HG02973 (cell line): ENCODE measurements at regions not wholly inside any gene's neighbourhood (a gene's known extent, or its start where the extent isn't known, plus 50 kb on each side); places are given as distances from the start of the nearest gene placed in this dataset.
A peak's percentile ranks its signal among the peaks of the same experiment; 100 is the strongest.

Source experiments
- ATAC-seq: cut with Tn5 transposase; IDR thresholded peaks from one replicate; pipeline ENCODE4 v1.9.1; 2021; ENCODE audit warnings: moderate library complexity; ENCODE audit not compliant: unreplicated experiment

DNA sequence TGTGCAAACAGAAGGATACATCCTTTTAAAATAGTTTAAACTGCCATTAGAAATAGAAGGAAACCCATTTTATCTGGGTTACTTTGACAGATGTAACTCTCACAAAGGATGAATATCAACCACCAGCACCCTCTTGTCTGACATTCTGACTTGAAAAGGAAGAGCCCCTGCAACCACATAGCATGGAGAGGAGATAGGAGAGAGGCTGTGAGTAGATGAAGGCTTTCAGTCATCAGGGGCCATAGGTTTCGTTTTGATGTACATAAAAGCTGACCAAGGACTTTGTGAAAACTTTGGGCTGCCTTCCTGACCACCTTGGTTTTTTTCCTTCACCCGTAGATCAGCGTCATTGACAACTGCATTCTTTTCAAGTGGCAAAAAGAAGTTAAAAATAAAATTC, 211.6 kb upstream of the PRPS1L1 start:
- ATAC-seq = no peak

DNA sequence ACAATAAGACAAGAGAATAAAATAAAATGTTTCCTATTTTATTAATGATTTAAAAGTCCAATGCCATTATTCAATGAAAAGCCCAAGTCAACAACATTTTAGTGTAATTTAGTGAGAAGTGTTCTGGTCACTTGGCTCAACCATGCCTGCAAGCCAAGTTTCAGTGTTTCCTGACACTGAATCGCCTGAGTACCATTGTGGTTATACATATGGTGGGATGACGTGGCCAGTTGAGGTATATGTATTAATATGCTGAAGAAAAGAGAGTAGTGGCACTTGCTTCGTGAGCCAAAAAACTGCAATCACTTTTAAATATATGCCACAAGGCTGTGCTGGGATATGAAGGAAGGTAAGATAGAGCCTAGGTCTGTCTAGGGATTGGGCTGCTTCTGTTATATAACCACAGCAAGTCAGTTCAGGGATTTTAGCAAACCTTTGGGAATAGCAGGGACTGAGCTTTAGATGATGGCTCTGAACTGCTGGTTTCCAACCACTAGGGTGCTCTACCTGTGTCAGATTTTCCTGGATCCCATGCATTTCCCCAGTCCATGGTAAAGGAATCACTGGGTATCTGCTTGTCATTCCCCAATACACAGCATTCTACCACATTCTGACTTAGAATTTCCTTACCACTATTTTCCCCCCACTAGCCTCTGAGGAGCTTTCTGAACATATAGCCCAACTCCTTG, 214.0 kb upstream of the PRPS1L1 start:
- ATAC-seq = peak; percentile 74

DNA sequence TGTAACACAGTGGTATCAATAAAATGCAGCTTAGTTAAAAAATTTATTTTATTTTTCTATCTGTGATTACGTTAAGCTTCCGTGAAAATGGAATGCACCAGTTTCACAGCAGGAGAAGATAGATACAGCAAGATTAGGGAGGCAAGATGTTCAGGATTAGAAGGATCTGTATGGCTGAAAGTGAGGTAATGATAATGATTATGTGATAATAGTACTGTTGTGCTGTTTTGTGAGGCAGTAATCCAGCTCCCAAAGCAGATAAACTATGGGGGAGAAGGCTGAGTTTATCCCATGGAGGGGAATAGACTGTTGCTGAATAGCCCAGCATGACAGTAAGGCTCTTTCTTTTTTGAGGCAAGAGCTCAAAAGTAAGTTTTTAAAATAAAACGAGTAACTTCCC, 216.1 kb upstream of the PRPS1L1 start:
- ATAC-seq = no peak

DNA sequence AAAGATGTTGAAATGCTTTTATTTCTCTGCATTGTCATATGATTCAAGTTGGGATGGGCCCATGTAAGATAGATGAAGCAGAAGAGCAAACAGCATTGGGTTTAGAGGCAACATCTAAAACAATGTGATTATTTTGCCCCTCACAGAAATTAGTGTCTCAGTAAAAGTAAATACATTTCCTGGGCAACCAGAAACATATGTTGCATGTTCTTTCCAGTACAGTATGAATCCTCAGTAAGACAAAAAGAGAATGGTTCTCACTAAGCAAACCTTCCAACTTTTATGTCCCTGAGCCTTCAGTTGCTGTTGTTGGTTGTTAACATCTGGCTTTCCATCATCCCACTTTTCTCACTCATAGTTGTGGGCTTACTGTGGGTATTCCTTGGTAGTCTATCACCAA, 222.5 kb upstream of the PRPS1L1 start:
- ATAC-seq = no peak

DNA sequence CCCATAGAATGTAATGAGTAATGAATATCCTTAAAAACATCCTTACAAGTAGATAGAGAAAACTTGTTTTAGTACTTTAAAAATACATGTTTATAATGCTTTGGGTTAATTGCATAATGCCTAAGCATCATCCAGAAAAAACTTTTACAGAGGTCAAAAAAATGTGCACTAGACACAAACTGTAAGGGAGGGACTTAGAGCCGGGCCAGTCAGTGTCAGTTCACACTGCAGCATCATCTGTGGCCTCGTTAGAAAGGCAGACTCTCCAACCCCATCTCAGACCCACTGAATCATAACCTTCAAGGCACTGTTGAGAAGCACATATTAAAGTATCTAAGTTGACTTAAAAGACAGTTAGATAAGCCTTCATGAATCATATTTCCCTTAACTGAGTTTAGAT, 230.1 kb upstream of the PRPS1L1 start:
- ATAC-seq = no peak

DNA sequence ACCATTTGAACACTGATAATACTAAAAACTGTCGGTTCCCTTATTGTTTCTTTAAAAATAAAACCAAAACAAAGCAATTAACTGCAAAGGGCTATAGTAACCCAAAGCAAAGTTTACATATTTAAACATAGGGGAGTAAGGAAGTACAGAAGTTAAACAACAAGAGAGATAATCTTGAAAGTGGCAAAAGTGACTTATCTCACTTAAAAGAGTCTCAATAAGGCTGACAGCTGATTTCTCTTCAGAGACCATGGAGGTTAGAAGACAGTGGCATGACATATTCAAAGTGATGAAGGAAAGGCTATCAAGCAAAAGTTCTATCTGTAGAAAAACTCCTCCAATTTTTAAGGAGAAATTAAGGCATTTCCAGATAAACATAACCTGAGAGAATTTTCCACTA, 233.5 kb upstream of the HDAC9 start:
- no peak for ATAC-seq

DNA sequence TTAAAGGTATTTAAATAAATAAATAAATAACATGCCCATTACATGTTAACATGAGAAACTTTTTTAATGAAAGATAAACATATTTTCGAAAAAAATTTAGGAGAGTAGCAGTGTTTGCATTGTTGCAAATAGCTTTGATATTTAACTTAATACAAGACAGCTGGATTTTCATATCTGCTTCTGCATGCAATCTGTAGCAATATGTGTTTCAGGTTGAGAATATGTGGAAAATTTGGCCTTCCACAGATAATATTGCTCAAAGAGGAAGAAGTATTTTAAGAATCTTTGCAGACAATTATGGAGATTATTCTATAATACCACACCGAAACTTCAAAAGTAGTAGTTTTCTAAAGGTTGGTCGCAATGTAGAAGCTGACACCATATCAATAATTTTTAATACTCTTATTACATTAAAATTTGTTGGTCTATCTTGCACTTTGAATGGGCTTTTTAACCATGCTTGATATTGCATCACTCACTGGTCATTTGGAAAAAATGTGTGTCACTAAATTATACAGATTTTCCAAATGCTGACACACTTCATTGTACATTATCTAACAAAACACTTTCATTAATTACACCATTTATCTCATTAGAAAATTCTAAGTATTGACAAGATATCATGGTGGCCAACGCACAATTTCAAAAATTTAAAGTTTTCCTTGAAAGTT, 229.8 kb upstream of the HDAC9 start:
- no peak for ATAC-seq

DNA sequence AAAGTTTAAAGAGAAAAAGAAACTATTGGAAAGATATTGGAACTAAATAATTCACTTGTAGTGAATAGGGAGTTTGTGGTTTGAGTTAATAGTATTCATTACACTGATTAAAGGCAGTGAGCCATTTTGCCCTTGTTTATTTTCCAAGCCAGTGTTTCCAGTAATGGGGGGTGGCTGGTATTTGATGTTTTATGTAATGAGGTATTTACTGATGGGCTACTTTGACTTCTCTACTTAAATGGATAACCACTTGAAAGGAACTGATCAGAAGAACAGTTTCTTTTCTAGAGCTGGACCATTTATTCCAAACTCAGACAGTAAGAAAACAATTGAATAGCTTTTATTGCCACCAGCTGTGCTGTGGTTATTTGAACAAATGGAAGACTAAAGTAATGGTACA, 227.0 kb upstream of the HDAC9 start:
- ATAC-seq = no peak

DNA sequence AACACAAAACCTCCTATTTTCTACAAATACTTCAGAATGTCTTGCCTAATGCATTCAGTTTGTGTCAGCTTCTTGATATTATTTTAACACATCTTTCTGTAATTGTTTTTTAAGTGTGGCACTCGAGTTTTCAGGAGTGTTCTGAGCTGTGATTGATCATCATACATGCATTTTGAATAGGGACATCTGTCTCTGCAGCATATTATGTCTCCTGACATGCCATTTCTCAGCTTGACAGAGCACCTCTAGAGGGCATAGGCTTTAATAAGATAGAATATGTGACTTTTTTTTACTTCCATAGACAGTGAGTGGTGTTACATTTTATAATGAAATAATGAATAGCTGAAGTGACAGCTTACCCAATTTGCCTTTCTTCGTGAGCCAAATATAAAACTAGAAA, 219.2 kb upstream of the HDAC9 start:
- no peak for ATAC-seq

DNA sequence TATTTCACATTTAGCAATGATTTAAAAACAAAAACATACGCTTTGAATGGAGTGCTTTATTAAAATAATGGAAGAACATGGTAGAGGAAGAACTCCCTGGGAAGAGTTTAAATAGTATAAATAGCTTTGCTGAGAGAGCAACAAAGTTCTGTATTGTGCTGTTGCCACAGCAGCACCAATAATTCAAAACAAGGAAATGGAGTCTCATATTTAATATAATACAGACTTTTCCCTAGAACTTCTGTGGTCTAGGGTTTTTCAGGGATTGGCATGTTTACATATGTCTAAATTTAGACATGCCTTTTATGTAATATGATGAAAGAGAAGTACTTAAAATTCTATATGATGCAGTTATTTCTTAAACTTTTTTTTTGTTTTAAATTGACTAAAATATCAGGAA, 217.2 kb upstream of the HDAC9 start:
- no peak for ATAC-seq

DNA sequence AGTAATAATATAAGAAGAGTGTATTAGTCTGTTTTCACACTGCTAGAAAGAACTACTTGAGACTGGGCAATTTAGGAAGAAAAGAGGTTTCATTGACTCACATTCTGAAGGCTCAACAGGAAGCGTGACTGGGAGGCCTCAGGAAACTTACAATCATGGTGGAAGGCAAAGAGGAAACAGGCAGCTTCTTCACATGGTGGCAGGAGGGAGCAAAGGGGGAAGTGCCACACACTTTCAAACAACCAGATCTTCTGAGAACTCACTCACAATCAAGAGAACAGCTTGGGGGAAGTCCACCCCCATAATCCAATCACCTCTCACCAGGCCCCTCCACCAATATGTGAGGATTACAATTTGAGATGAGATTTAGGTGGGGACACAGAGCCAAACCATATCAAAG, 212.5 kb upstream of the HDAC9 start:
- ATAC-seq = no peak

DNA sequence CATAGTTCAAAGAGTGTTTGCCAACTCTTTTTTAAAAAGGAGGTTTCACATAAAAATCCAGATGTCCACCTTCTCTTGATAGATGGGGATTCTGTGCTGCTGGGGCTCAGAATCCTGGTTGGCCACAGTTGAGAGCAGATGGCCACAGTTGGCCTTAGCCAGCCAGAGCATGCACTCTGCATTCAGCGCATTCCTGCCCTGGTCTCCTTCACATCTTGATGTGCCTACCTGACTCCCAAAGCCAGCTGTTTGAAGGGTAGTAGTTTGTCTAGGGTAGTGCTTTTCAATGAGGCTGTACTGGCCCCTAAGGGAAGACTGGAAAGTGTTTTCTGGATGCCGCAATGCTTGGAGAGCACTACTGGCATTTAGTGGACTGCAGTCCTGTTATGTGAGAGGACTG, 208.1 kb upstream of the HDAC9 start:
- no peak for ATAC-seq

DNA sequence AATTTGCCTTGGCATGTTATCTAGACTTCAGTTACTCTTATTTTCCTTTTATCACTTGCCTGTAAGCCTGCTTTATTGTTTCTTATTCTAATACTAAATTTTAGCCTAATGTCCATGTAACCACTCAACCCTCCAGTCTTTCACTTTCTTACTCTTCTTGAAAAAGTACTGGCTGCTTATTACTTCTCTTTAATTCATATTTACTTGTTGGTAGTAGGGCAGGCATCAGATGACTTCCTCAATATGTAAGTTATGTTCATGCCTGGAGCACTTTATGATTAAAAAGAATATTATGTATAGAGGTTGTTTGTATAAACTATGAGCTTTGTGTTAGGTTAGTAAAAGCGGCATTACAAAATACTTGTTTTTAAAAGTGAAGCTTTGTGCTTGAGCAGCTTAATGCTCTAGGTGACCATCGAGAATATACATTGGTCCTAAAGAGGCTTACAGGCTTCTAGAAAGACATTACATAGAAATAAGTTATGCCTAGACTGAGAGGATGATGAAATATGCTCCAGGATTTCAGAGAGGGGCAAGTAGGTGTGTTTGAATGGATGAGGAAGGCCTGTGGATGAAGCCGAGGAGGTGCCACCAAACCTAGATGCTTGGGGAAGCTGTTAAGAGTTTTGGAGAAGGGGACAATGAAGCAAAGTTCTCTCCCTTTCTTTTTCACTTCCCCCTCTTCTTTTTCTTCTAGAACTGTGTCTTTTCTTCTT, 207.1 kb upstream of the HDAC9 start:
- ATAC-seq = no peak

DNA sequence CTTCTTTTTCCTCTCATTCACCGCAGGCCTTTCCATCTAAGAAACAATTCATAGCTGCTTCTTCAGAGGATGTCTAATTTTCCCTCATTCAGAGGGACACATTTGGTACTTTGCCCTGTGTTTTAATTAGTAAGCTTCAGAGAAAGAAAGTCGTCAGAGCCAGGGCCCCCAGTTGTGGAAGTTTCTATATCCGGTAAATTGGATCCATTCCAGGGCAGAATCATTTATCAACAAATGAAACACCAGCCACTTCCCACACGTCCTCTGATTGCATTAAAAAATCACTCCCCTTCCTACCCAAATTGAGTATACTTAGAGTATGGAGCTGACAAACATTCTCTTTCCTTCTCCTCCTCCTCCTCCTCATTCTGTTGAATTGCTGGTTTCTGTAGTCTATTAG, 205.8 kb upstream of the HDAC9 start:
- ATAC-seq = no peak

DNA sequence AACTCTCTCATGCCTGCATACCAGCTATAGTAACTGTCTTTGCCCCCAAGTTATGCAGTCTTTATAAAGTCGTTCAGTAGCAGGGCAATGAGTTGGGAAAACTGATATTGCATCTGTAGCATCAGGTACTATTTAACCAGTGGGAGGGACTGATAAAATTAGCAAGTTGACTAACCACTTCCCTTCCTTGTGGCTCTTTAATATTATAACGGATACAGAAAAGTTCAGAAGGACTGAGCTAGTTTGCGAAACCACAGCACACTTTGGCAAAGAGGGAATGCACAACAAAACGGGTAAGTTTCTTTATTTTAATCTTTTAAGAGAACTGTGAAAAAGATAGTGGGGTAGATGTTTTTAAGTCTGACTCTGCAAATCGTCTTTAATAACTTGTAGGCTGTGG, 205.3 kb upstream of the HDAC9 start:
- no peak for ATAC-seq

DNA sequence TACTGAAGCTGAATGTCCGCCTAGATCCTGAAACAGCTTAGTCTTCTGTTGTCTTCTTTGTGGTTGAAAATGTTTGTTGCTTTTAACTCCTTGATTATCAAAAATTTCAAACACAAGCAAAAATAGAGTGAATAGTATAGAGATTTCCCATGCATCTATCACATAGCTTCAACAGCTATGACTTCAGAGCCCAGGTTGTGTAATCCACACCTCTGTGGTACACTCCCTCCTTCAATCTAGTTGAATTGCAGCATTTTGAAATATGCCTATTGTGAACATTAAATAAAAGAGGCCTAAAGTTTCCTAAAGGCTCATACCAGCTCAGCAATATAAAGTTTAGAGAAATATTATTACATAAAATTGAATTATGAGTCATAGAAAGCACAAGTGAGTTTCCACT, 204.7 kb upstream of the HDAC9 start:
- ATAC-seq = no peak

DNA sequence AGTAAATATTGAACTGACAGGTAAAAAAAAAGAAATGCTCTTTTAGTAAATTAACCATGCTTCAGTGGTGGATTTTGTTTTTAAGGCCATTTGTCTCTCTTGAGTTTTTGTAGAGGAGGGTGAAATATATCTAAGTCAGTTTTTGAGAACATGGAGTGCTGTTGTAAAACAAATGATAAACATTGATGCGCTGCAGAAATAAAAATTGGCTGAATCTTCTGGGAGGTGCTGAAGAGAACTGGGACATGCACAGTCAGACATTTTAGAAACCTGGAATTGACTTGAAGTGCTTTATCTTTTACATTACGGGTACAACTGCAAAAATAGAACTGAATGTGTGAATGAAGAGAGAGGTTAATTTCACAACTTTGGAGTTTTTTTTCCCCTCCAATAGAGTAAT, 203.0 kb upstream of the HDAC9 start:
- no peak for ATAC-seq

DNA sequence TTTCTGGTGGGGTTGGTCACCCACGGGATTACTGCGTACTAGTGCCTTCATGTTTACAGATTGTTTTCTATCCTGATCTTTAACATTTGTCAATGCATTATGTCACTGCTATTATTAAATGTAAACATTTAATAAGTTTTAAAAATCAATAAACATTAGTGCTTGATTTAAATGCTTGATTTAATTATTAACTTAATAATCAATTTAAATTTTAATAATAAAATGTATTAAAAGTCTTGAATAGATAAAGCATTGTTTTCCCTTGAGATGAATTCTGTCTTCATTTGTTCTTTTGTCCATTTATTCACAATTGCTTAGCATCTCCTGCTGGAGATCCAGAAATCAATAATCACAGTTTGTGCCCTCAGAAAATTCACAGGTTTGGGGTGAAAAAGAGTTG, 201.8 kb upstream of the HDAC9 start:
- ATAC-seq = no peak

DNA sequence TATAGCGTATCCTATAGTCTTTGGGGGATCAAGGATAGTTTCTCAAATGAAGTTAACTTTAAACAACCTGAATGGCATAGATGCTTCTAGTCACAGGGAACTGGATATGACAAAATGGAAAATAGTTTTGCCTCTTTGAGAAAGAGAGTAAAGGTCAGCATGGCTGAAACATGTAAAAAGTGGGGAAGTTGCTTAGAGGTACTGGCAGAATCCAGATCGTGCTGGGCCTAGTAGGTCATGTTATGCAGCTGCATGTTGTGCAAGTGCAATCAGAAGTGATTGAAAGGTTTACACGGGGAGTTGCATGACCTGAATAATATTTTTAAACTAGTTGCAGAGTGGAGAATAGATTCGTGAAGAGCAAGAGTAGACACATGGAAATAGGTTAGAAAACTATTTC, 201.1 kb upstream of the HDAC9 start:
- no peak for ATAC-seq

DNA sequence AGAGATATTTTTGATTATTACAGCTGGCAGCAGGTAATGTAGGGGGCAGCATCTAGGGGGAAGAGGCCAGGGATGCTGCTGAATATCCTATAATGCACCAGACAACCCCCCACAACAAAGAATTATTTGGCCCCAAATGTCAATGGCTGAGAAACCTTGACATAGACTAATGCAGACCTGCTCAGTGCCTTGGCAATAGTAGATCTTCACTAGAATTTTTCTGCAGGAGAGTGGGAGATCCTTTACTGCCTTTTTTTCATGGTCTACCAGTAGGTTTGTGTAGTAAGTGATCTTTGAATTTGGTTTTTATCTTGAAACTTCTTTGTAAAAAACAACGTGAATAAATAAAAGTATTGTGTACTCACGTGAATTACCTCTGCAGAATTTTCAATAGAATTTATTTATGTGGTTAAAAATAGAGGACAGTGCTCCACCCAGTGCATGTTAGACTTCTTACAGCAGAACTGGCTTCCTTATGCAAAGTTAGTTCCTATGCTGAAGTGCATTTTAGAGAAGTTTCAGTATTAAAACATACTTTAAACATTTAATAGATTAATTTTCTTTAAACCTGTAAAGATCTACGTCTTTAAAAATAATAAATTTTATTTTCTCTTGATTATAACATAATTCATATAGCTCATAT, 199.6 kb upstream of the HDAC9 start:
- ATAC-seq = no peak

DNA sequence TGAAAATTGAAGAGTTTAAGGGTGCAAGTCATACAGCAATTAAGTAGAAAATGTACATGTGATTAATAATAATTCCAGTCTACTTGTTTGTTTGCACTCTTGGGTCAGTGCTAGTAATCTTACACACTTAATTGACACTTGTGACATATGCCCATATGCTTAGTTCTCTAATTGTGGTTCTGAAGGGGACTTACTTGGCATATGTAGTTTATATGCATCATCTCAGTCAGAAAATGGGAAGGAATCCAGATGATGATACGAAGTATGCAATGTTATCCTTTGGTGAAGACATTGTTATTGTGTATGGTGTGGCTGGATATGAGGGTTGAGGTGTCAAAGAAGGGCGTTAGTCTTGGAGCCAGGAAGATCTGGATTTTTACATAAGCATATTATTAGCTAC, 193.5 kb upstream of the HDAC9 start:
- no peak for ATAC-seq

DNA sequence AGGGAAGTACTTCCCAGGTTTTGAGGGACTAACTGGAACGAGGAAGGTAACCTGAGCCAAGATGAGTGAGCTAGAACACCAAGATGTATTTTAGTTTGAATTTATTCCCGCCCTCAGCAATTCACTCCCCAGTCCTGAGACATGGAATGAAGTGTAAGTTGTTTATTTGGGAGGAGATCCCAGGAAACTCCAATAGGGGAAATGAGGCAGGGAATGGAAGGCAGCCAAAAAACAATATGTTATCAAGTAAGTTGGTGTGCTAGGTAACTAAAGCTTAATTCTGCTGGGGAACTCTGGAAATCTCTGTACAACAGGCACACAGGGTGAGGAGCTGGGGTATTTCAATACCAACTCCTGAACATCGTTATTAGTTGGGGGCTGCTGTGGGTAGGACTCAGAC, 189.7 kb upstream of the HDAC9 start:
- ATAC-seq = no peak
